DMS153 treated with DMSO at 0.1 percent for 48 hours (cell line): ENCODE measurements at regions not wholly inside any gene's neighbourhood (a gene's known extent, or its start where the extent isn't known, plus 50 kb on each side); places are given as distances from the start of the nearest gene placed in this dataset.
A peak's percentile ranks its signal among the peaks of the same experiment; 100 is the strongest.

Experiments used
- DNase-seq: peaks from one replicate; lab custom pipeline; 2025; ENCODE audit not compliant: unreplicated experiment; lab: John Stamatoyannopoulos, UW

DNA sequence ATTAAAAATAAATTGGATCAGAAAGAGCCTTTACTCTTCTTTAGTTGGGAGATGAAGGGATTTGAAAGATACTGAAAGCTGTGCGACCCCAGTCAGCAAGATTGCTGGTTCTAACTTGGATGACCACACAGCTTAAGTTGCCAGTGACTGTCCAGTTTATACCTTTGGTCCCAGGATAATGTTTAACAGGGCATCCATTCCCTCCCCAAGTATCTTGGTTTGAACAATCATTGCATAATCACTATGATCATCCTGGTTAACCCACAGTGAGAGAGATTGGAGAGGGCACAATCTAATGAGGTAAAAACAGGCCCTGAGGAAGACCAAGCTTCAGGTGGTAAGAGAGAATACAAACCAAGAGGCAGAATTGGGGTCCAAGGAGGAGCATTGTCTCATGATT is 798.3 kb downstream of the MAFB start:
- no peak for DNase-seq

DNA sequence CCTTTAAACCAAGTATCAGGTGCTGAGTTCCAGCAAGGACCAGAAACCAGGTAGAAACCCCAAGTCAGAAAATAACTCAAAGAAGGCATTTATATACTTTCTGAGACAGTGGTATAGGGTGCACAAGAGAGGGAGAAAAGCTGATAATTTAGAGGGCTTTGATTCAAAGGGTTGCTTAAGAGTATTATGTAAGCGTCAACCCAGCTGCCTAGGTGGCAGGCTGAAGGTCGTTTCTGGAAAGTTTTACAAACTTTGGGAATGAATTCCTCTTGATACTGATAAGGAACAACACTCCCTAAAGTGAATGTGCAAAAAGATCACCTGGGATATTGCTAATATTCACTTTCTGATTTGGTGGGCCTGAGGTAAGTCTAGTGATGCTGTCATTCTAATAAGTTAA is 800.7 kb downstream of the MAFB start:
- DNase-seq = no peak

DNA sequence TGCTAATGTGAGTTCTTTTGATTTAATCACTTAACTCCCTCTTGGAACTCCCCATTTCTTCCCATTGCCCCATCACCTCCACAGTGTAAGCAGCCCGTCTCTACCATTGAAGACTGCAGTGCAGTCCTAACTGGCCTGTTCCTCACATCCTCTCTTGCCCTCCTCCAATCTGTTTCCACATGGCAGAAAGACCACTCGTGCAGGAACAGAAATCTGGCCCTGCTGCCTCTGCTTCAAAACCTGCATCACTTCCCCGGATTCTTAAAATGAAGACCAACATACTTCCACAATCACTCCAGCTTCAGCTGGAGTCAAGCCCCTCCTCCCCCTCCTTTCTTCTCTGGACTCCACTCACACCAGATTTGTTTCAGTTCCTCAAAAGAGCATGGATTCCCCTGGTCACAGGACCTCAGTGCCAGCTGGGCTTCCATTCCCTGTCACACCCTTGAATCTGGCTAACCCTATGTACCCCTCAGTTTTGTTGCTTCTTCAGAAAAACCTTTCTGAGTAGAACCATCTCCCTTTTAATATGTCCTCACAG is 802.3 kb downstream of the MAFB start:
- no peak for DNase-seq

DNA sequence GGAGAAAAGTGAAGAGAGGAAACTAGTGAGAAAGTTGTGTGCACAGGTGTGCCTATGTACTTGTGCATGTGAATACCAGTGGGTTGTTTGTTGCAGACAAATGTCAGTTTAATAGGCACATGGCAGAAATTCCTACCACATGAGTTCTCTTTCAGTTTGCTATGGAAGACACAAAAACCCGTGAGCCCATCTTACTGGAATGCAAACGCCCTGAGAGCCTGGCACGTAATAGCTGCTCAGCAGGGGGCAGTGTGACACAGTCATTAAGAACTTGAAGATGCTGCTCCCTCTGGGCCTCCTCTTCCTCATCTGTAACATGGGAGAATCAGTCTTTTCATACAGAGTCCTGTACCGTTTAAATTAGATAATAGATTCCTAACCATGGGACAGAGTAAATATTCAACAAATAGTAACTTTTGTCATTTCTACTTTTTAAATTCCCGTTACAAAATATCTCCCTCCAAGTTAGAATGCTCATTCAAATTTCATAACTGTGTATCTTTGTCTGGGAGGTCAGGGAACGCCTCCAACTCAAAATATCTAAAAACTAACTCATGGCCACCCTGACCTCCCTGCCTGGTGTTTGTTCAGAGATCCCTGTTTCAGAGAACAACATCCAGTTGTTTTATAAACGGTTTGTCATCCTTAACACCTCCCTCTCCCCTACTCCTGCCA is 802.9 kb downstream of the MAFB start:
- no peak for DNase-seq

DNA sequence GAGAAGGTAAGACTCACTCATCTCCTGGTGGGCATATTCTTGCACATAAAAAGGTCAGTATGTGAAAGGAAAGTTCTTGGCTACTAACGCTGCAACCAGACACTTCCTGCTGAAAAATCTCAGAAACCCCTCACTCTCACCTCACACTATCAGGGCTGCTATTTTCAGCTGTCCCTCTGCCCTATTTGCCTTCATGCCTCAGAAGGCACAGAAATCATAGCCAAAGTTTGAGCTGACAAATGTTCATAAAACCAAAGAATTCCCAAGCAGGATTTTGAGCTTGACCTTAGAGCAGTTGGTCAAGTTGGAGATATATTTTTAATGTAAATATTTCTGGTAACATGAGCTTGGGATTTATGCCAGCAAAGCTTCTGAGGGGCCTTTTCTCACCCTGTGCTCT is 806.2 kb downstream of the MAFB start:
- no peak for DNase-seq

GRCh38 chr20:39880890-39881289 is 808.1 kb downstream of the MAFB start:
- no peak for DNase-seq

GRCh38 chr20:39879296-39879695 is 809.7 kb downstream of the MAFB start:
- no peak for DNase-seq

- DNase-seq = no peak
Observed at GRCh38 chr20:39878809-39879208, 810.2 kb downstream of the MAFB start.

DNA sequence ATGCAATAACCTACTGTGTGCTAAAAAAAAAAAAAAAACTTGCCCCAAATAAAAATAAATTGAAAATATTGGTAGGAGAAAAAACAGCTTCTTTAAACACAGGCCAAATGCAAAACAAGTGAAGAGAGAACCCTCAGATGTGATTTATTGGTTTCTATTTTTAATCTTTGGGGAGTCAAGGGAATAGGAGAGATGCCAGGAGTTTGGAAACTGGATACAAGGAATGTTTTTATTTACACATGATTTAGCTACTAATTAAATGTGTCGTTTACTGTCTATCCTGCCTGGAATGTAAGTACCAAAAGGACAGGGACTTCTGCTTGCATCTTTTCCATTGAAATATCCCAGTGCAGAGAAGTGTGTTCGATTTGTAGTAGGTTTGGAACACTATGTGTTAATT is 810.7 kb downstream of the MAFB start:
- no peak for DNase-seq

GRCh38 chr20:39877788-39878187 is 811.2 kb downstream of the MAFB start:
- DNase-seq = no peak

- DNase-seq = peak; percentile 70
Observed at GRCh38 chr20:39876976-39877635, 811.9 kb downstream of the MAFB start.

GRCh38 chr20:39875492-39876110 is 813.4 kb downstream of the MAFB start:
- DNase-seq = no peak

- peak; percentile 27 for DNase-seq
Observed at GRCh38 chr20:39874049-39874893, 814.8 kb downstream of the MAFB start.

DNA sequence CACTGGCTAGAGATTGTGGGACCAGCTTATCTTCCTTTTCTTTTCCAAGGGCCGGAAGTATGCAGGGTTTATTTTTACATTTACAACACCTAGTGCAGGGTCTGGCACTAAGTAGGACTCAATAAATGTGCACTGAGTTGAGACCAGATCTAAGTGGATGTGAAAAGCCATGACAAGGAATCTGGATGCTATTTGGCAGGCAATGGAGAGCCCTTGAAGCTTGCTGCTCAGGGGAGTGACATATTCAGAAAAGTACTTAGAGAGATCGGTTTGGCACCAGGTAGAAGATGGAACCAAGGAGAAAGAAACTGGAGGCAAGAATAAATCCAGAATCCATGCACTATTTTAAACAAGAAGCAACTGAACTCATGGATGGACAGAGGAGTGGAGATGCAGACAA is 815.8 kb downstream of the MAFB start:
- DNase-seq = no peak

DNA sequence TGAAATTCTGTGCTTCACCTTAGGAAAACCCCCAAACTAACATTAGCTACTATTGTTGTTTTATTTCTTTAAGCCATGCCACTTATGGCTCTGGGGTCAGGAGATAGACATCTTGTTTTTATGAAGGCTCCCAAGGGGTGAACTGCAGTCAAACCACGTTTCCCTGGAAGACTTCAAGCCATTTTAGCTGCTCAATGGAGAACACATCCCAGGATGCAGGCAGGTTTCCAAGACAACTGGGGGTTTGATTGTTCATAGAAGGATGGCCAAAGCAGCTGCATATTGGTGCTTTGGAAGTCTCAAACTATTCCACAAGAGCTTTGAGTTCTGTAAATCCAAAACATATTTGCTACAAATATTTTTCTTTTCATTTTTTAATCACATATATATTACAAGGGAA is 818.0 kb downstream of the MAFB start:
- DNase-seq = no peak

DNA sequence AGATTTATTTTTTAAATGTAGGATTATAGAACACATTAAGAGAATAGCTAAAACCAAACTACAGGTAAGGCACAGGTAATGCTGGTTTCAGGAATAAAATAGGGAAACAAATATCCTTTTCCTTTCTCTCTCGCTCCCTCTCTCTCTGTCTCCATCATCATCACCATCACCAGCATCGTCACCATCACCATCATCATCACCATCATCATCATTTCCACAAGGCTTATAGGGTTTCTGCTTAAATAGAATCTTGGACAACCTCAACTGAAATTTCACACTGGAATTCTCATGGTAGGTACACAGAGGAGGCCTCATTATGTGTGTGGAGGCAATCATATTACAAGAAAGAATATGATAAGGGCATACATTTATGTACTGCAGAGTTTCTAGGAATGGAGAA is 823.6 kb downstream of the MAFB start:
- no peak for DNase-seq

DNA sequence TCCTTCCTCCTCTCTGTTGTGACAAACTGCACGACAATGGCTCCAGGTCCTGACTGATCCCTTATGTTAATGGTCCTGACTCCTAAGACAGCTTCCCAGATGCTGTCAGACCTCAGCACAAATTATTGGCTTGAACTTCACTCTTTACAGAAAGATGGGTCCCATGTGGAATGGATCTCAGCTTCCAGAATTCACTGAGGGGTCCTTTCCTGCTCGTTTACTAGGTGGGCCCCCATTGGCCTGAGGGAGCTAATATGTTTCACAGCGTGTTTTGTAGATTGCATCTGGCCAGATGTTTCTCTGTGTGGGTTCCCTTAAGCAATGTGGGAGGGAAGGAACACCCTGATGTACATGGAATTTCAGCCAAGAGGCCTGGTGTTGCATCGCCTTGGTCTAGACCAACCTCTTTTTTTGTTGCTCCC is 826.6 kb downstream of the MAFB start:
- DNase-seq = no peak

DNA sequence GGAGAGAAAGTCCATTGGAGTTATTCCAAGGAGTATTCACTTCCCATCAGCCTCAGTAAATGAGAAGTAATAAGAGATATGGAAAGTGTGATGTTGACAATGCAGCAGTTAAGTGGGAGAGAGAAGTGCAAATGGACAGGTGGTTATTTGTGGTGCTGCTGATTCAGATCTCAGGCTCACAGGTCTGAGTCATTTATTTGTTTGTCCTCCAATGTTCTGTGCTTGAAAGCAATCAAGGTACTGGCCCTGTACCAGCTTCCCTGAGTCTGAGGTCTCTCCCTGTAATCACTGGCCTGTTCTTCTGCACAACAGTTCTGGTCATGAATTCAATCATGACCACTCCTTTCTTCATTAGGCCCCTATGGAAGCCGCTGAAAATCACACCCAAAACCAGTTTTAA is 827.7 kb downstream of the MAFB start:
- peak; percentile 90 for DNase-seq

DNA sequence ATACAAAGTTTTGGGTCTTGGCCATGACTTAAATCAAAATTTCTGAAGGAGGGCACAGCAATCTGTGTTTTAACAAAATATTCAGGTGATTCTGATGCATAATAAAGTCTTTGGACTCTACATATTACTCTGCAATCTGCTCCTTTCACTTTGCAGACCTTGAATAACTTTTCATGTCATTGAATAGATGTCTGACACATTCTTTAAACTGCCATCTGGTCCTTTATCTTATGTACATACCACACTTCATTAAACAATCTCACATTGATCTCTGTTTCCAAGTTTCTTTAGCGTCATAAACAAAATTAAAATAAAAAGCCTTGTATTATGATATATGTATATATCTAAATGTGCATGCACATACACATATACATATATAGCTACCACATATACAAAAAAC is 831.2 kb downstream of the MAFB start:
- no peak for DNase-seq

DNA sequence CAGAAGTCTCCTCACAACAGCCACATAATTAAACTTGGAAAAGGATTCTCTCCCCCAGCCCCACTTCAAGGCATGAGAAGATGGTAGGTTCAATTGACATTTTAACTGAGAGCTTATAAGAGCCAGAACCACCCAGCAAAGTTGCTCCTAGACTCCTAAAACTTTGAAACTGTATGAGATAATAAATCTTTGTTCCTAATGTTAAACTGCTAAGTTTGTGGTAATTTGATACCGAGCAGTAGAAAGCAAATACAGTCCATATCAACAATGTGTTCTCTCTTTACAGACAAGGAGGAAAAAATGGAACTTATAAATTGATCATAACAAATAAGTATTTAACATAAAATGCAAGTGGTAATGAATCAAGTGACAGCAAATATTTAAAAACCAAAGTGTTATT is 831.8 kb downstream of the MAFB start:
- DNase-seq = no peak

DNA sequence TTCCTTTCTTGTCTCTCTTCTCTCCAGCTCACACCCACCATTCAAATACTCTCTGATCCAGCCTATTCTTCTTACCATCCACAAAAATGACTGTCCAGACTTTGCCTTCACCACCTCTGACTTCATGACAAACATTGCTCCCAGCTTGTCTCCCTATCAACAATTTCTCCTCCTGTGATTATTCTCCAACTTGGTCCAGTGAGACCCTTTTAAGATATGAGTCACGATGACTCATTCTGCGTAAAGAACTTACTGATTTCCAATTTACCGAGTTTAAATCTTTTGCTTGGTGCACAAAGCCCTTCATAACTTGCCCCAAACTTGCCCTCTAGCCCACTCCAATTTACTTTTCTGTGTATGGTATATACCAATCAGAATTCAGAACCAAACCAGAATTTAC is 833.2 kb downstream of the MAFB start:
- no peak for DNase-seq
